Esophagus muscularis mucosa (tissue), 4 donors: ENCODE measurements at regions not wholly inside any gene's neighbourhood (a gene's known extent, or its start where the extent isn't known, plus 50 kb on each side); places are given as distances from the start of the nearest gene placed in this dataset.

ENCODE experiments used
- EP300 ChIP-seq: sonication (generic); formaldehyde crosslinking; IDR thresholded peaks from one replicate; pipeline ENCODE4 v1.6.1; 2017; ENCODE audit warnings: antibody characterized with exemption
- POLR2A ChIP-seq: fragments of 450-650 bp; IDR thresholded peaks from one replicate; pipeline ENCODE4 v1.6.1; 2017; ENCODE audit warnings: antibody characterized with exemption, moderate library complexity, mild to moderate bottlenecking, low read depth
- POLR2AphosphoS5 ChIP-seq, 2 donors: sonication (generic); formaldehyde crosslinking; IDR thresholded peaks; one replicate each; pipeline ENCODE4 v1.6.1; 2017; ENCODE audit warnings: antibody characterized with exemption in 2 of 2
- TF ChIP-seq, protein P1 (sequence below), 3 experiments: fragments of 200-600 bp in 2 of 3; fragments of 450-650 bp in 1 of 3; sonication (generic) in 2 of 3; IDR thresholded peaks; one replicate each; pipeline ENCODE4 v1.5.1; 2017 to 2019; ENCODE audit warnings: antibody characterized with exemption in 3 of 3, mild to moderate bottlenecking in 2 of 3, moderate library complexity in 1 of 3

- TF ChIP-seq, protein P1, sequence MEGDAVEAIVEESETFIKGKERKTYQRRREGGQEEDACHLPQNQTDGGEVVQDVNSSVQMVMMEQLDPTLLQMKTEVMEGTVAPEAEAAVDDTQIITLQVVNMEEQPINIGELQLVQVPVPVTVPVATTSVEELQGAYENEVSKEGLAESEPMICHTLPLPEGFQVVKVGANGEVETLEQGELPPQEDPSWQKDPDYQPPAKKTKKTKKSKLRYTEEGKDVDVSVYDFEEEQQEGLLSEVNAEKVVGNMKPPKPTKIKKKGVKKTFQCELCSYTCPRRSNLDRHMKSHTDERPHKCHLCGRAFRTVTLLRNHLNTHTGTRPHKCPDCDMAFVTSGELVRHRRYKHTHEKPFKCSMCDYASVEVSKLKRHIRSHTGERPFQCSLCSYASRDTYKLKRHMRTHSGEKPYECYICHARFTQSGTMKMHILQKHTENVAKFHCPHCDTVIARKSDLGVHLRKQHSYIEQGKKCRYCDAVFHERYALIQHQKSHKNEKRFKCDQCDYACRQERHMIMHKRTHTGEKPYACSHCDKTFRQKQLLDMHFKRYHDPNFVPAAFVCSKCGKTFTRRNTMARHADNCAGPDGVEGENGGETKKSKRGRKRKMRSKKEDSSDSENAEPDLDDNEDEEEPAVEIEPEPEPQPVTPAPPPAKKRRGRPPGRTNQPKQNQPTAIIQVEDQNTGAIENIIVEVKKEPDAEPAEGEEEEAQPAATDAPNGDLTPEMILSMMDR (IDR thresholded peaks at IDR 0.05): no peak
- TF ChIP-seq EP300: no peak
- no peak for TF ChIP-seq POLR2AphosphoS5 (IDR thresholded peaks at IDR 0.05)
- no peak for TF ChIP-seq POLR2A
These were observed 252.6 kb upstream of the HAND2 start for GRCh38 chr4:173782660-173783059.
